ELR (cell line): ENCODE measurements at regions not wholly inside any gene's neighbourhood (a gene's known extent, or its start where the extent isn't known, plus 50 kb on each side); places are given as distances from the start of the nearest gene placed in this dataset.

Source experiments
- DNase-seq: peaks from one replicate; pipeline ENCODE4 v3.0.0-alpha.2; 2015; ENCODE audit warnings: low read depth

DNA sequence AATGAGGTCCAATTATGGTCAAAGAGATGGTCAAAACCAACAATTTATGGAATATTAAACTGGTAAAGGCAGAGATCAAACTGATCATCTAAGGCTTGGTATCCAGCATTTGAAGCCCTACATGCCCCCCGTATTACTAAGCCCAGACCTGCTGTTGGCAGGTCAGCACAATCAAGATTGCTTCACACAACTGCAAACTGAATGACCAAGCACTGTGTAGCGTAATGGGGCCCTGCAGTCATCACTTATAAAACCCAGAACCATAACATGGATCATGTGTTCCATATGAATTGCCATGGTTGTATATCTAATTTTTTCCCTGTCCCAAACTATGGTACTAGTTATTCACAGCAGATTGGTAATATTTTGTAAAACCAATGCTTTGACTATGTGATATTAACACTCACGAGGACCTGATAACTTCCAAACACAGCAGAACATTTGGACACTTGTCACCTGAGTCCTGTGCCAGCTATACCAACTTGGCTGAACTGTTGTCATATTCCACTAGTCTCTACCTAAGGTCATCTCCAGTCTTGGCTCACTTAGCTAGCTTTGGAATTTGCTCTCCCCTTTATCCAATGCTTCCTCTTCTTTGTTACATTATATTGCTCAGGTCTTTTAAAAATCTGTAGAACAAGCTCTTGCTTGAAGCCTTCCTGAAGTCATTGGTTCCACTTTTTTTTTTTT is 81.7 kb upstream of the HMHB1 start:
- no peak for DNase-seq

- DNase-seq, result no peak
Measured at GRCh38 chr5:143729334-143729946, 82.5 kb upstream of the HMHB1 start.

GRCh38 chr5:143723159-143723558 is 88.8 kb upstream of the HMHB1 start:
- DNase-seq, result no peak

- DNase-seq, result no peak
Measured at GRCh38 chr5:143721925-143722324, 90.0 kb upstream of the HMHB1 start.

- DNase-seq, result no peak
Measured at GRCh38 chr5:143720689-143721088, 91.3 kb upstream of the HMHB1 start.

DNA sequence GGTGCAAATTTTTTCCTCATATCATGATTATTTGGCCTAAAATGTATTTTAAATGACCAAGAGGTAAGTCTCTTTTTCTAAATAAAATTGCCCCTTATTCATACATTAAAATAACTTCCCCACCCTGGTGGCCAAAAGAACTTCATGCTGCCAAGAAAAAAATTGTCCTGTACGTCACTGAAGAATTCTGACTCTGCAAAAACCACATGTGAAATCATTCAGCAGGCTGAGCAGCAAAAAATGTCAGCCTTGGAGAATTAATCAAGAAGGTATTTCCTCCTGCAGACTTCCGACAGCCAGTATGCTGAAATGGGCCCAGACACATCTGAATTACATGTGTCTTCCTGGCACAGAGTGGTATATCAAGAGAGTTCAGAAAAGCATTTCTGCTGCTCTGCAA is 94.6 kb upstream of the HMHB1 start:
- DNase-seq, result peak; percentile 75

GRCh38 chr5:143716881-143717280 is 95.1 kb upstream of the HMHB1 start:
- no peak for DNase-seq

DNA sequence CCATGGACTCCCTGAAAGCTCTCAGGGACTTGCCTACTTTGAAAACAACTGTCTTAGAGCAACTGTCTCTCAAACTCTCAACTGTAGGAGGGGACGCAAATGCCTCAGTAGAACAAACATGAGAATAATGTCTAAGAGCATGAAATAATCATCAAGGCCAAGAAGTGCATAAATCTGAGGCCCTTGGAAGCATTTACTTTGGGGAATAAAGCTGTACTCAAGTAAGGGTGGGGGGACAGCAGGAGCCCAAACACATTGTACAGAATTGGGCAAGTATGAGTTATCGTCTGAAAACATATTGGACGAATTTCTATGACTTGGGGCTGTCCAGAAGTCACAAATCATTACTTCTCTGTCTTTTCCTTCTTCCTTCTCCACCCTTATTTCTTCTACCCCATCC is 96.3 kb upstream of the HMHB1 start:
- no peak for DNase-seq

DNA sequence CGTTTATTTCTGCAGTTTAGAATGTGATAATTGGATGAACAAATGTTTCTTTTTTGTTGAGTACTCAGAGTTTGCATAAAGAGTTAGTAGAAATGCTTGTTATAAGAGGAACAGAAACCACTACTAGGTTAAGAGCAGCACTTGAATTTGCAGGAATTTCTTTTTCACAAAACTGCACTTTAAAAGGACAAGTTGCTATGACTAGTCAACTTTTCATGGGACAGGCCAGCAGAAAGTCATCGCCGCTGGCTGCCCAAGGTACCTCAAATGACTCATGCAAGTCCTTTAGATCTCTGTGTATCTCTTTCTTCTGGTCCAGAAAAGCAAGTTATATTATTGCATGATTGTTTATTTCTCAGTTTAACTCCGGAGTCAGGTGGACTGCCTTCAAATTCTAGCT is 97.3 kb upstream of the HMHB1 start:
- peak; percentile 49 for DNase-seq

DNA sequence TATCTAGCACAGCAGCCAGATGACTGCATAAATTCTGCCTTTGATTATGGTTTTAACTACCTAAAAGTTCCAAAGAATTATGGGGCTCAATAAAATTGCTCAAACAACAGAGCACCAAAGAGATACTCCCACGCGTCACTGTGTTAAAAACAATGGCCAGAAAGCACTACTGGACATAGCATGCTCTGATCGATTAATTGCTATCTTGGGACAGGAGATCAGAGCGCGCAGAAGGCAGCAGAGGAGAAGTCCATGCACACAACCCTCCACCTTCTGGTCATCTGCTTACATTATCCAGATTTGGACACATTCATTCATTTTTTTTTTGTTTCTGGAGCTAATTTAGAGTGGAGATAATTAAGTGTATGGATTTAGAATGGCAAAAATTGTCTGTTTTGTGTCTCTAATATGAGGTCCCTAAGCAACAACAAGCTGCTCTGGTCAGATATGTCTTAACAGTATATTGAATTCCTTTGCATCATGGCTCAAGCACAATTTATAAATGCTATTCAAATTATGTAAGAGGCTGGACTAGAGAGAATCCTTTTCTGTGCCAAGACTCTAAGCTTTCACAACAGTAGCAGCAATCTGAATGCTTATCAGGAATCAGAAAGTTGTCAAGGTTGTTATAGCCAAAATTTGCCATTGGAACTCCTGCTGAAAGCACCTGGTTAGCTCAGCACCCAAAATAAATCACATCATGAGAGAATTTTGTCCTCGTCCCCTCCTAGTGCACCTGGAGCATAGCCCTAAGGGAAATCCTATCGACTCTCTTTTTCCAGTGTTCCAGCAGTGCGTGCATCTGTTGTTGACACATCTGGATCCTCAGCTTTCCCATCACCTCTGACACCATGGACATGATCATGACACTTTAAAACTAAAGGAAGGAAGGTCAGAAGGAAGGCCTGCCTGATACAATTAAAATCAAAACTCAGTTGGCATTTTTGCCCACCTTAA is 98.6 kb upstream of the HMHB1 start:
- no peak for DNase-seq

- DNase-seq, result no peak
Measured at GRCh38 chr5:143708672-143709071, 103.3 kb upstream of the HMHB1 start.

GRCh38 chr5:143707806-143708205 is 104.2 kb upstream of the HMHB1 start:
- DNase-seq, result no peak

GRCh38 chr5:143705381-143705780 is 106.6 kb upstream of the HMHB1 start:
- DNase-seq, result no peak

DNA sequence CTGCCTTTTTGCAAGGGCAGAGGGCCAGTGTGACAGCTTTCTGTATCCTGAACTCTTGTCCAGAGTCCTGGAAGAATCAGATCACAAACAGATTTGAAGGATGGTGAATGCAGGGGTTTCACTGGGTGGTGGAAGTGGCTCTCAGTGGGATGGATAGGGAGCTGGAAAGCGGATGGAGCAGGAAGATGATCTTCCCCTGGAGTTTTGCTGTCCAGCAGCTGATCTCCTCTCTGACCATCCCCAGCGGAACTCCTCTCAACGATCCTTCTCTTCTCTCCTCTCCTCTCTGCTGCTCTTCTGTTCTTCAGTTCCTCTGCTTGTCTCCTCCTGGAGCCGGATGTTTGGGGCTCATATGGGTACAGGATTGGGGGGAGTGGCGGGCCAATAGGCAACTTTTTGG is 108.3 kb upstream of the HMHB1 start:
- no peak for DNase-seq

DNA sequence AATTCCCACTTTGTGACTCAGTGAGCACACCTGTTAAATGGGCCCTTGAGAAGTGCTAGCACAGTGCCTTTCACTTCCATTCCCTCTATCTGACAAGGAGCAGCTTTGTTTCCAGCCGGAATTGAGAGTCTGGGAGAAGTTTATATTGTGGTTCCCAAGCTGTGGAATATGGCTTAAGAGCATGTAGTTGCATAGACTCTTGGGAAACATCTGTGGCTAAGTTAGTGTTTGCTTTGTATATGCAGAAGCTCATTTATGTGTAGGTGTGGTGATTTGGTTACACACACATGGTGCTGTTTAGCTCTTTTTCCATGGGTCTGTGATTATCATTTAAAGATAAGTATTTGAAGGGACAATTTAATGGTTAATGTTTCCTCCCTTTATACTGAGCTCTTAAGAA is 110.5 kb upstream of the HMHB1 start:
- DNase-seq, result no peak

GRCh38 chr5:143700994-143701393 is 111.0 kb upstream of the HMHB1 start:
- DNase-seq, result peak; percentile 15

DNA sequence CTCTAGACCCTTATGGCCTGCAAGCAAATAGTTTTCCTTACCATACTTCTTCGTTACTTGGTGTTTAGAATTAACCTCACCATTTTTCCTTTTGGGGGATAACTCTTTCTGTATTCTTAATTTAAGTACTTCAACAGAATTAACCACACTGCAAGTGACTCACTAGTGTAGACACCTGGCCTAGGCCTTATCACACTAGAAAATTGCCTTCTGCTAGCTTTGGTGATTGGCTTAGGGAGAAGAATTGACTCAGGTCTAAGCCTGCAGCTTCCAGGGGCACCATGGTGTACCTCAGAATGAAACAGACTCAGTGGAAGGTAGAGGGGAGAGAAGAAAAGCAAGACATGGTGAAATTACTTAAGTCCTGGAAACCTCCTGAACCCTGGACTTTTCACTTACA is 112.8 kb upstream of the HMHB1 start:
- DNase-seq, result no peak

DNA sequence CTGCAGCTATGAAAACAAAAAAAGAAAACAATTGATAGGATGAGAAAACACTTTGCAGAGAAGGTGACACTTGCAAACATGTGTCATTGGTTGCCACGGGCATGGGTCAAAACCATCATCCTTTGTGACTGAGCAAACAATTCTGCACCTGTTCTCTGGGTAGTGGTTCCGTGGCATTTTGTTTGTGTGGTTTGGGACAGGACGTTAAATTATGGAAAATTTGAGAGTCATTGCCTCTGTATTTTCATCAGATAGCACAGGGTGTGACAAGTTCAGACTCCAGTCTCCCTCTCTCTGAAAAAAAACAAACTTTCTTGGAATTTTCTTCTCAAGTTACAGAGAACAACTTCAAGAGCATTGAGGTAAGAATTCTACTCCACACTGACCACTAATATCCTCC is 113.4 kb upstream of the HMHB1 start:
- no peak for DNase-seq

- no peak for DNase-seq
Measured at GRCh38 chr5:143696921-143697320, 115.0 kb upstream of the HMHB1 start.

DNA sequence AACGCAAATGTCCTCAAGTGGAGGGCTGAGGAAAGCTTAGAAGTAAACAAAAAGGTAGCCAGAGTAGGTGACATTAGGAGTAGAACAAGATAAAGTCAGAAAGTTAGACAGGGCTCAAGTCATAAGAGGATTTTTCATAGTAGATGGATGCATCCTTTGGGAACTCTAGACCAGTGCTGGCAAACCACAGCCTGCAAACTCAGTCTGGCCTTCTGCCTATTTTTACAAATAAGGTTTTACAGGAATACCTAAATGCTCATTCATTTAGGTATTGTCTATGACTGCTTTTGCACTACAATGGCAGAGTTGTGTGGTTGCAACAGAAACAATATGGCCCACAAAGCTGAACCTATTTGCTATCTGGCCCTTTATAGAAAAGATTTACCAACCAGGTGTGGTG is 116.0 kb upstream of the HMHB1 start:
- DNase-seq, result no peak

DNA sequence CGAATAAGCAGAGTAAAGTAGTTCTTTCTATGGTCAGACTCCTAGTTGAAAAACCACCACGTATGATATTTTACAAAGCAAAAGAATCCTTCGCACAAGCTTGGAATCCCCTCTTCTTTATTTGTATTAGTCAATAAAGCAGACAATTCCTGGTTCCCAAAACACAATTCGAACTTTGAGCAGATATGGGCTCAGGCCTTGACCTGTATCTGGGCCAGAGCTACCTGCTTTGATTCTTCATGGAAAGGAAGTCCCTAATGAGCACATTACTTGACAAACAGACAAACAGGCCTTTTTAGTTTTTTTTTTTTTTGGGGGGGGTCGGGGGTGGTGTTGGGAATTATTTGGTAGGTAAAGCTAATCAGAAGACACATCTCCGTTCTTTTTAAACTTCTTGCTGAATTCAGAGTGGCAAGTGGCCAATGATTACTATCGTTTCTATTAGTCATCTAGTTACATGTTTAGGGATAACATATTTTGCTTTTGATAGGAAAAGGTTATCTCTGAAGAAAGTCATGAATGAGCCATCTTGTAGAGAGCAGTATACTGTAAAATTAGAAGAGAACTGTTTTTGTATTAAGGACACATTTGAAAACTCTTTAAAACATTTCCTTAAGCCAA is 116.6 kb upstream of the HMHB1 start:
- no peak for DNase-seq

DNA sequence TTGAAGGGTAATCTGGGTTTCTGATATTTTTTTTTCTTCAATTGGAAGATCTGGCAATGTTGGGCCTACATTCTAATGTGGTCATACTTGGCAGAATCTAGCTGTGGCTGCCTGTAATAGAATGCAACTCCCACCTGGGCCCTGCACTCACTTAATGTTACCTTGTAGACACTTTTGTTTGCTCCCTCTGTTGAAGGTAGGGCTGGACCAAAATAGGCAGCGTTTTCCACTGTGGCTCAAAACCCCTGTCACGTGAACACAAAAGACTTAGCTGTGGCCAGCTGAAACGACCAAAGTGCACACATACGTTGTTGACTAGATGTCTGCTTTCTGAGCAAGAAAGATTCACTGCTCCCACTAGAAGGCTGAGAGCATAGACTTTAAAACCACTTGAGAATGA is 117.6 kb upstream of the HMHB1 start:
- no peak for DNase-seq
